WI38 (cell line): ENCODE measurements at regions not wholly inside any gene's neighbourhood (a gene's known extent, or its start where the extent isn't known, plus 50 kb on each side); places are given as distances from the start of the nearest gene placed in this dataset.

Experiments
- H3K4me3 ChIP-seq: 2 replicates; pipeline ENCODE4 v1.5.1; 2011; ENCODE audit warnings: low read depth, mild to moderate bottlenecking, control low read depth, low read length
- CTCF ChIP-seq: IDR thresholded peaks from 2 replicates; pipeline ENCODE4 v1.5.1; 2012; ENCODE audit warnings: low read depth, mild to moderate bottlenecking, control low read depth, low read length

- TF ChIP-seq CTCF = no peak
- H3K4me3 ChIP-seq = no peak overlapping the region
Observed at GRCh38 chr16:62652441-62653120, 616.3 kb upstream of the CDH8 start.

GRCh38 chr16:62648256-62648655 lies 612.0 kb upstream of the CDH8 start:
- TF ChIP-seq CTCF = no peak
- H3K4me3 ChIP-seq = no peak overlapping the region

GRCh38 chr16:62644030-62644812 lies 608.0 kb upstream of the CDH8 start:
- TF ChIP-seq CTCF = no peak
- no peak overlapping the region for H3K4me3 ChIP-seq

GRCh38 chr16:62642677-62643076 lies 606.4 kb upstream of the CDH8 start:
- no peak overlapping the region for H3K4me3 ChIP-seq
- TF ChIP-seq CTCF = no peak

- no peak for TF ChIP-seq CTCF
- H3K4me3 ChIP-seq = no peak overlapping the region
Observed at GRCh38 chr16:62639890-62640289, 603.7 kb upstream of the CDH8 start.

GRCh38 chr16:62638964-62639870 lies 603.0 kb upstream of the CDH8 start:
- TF ChIP-seq CTCF = no peak
- H3K4me3 ChIP-seq = no peak overlapping the region
